ENCODE measurements at regions not wholly inside any gene's neighbourhood (a gene's known extent, or its start where the extent isn't known, plus 50 kb on each side); places are given as distances from the start of the nearest gene placed in this dataset.

DNA sequence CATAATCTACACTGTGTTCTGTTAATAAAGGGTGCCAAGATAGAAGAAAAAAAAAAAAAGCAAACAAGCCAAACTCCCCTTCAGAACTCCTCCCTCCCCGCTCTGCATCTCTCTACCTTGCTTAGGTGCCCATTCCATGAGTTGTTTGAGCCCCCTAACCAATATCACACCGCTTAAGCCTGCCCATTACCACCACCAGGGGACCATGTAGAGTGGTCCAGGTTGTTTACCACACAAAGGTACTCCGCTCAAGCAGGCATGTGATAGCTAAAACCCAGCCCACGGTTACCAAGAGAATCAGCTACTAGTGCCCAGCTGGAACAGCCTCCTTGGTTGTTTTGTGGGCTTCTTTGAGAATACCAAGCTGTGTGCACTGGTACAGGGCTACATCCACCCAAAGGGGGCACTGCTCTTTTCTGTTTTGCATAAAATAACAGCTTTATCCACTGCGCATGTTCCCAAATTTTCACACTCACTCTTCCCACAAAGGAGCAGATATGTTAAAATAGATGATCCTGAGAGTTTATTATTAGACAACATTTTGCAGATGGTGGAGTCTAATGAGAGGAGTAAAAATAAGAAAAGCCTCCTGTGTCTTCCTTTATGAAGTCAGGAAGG is 304.1 kb downstream of the DEPDC1B start:
- no peak for TF ChIP-seq POLR2A (IDR thresholded peaks at IDR 0.05)
- Histone ChIP-seq H3K9me3 (no peaks in the 10 kb centered on the region), H3K4me1 (no peaks in the 10 kb centered on the region), H3K4me3 (no peak overlapping the region), H3K36me3 (no peaks in the 10 kb centered on the region), H3K27ac (no peak overlapping the region), H3K27me3 (no peaks in the 10 kb centered on the region)
- DNase-seq = no peak
- intact Hi-C loops (cut with DNase I) = no loop called here
- WGBS, 2 donors = 87 to 90% methylated on average over 5 of the region's 5 CpGs

DNA sequence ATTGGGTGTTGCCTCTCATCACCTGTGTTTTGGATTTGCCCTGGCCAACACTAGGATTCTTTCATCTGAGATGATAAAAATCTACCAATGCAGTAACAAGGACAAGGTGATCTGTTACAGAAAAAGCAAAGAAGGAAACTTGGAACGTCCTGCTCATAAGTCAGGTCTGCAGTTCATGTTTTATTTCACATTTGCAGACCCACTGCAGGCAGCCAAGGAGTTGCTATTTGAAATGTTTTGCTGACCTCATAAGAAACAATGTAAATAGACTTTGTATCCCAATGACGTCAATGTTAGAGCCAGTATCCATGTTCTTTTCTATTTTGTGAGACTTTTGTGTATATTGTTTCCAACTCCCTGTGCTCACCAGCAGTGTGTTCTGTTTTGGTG is 312.9 kb downstream of the DEPDC1B start:
- Histone ChIP-seq H3K4me1 (no peaks in the 10 kb centered on the region), H3K9me3 (no peaks in the 10 kb centered on the region), H3K27ac (no peak overlapping the region), H3K27me3 (no peaks in the 10 kb centered on the region), H3K36me3 (no peaks in the 10 kb centered on the region), H3K4me3 (no peak overlapping the region)
- DNase-seq = no peak
- intact Hi-C loops (cut with DNase I) = no loop called here
- TF ChIP-seq POLR2A (IDR thresholded peaks at IDR 0.05) = no peak
- TF ChIP-seq, protein P1, sequence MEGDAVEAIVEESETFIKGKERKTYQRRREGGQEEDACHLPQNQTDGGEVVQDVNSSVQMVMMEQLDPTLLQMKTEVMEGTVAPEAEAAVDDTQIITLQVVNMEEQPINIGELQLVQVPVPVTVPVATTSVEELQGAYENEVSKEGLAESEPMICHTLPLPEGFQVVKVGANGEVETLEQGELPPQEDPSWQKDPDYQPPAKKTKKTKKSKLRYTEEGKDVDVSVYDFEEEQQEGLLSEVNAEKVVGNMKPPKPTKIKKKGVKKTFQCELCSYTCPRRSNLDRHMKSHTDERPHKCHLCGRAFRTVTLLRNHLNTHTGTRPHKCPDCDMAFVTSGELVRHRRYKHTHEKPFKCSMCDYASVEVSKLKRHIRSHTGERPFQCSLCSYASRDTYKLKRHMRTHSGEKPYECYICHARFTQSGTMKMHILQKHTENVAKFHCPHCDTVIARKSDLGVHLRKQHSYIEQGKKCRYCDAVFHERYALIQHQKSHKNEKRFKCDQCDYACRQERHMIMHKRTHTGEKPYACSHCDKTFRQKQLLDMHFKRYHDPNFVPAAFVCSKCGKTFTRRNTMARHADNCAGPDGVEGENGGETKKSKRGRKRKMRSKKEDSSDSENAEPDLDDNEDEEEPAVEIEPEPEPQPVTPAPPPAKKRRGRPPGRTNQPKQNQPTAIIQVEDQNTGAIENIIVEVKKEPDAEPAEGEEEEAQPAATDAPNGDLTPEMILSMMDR (IDR thresholded peaks at IDR 0.05) = no peak
- WGBS, 2 donors = 51 to 54% methylated on average over 2 of the region's 2 CpGs

DNA sequence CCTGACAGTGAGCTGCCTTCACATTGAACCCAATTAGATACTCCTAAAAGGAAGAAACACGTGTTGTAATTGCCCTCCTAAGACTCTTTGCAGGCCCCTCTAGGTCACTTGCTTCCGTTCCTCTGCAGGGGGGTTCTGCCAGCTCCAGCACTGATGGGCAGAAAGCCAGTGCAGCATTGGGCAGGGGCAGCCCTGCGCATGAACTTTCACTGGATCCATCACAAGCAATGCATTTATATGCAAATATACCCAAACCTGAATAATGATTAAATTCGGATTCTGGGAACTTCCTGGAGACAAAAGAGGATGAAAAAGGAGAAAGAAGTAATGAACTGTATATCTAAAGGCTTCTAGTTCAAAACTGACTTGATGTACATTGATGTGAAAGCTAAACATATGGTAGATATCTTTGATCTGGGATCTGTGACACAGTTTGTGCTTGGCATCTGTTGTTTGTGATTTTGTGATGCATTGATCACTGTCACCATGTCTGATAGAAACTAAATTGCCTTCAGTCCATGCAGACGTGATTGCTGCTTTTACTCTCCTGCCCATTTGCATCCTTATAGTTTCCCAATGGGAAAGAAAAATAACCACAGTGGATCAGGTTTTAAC is 313.4 kb downstream of the DEPDC1B start:
- 57 to 59% methylated on average over 5 of the region's 5 CpGs for WGBS, 2 donors
- intact Hi-C loops (cut with DNase I) = no loop called here

DNA sequence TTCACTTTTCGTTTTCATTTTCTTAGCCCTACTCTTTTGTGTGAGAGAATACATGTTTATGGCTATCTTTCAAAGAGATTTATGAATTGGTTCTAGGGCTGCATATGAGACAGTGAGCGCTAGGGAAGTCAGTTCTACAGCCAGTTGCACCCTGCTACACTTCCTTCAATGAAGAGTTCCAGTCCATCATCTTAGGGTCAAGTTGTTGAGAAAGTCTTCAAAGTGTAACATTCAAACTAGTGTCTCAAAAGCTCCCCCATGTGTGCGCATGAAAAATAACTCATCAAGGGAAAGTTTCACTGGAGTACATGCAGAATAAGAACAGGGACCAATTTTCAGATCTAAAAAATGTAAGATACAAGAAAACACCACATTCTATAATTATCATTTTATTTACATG is 317.2 kb downstream of the DEPDC1B start:
- WGBS, 2 donors = 40 to 57% methylated on average over 3 of the region's 3 CpGs
- DNase-seq = no peak
- intact Hi-C loops (cut with DNase I) = no loop called here
- Histone ChIP-seq H3K27ac (no peak overlapping the region), H3K36me3 (no peaks in the 10 kb centered on the region), H3K27me3 (no peaks in the 10 kb centered on the region), H3K4me3 (no peak overlapping the region), H3K4me1 (no peaks in the 10 kb centered on the region), H3K9me3 (no peaks in the 10 kb centered on the region)
- TF ChIP-seq POLR2A (IDR thresholded peaks at IDR 0.05) = no peak
- TF ChIP-seq, protein P1 (IDR thresholded peaks at IDR 0.05) = peak in 2 of 6 experiments; percentile 7 to 35

More for the DNA sequence above, 313.4 kb downstream of the DEPDC1B start:
- no peak for DNase-seq
- Histone ChIP-seq H3K27me3 (no peaks in the 10 kb centered on the region), H3K36me3 (no peaks in the 10 kb centered on the region), H3K4me1 (no peaks in the 10 kb centered on the region), H3K9me3 (no peaks in the 10 kb centered on the region), H3K4me3 (no peak overlapping the region), H3K27ac (no peak overlapping the region)
- TF ChIP-seq, protein P1 (IDR thresholded peaks at IDR 0.05) = no peak
- no peak for TF ChIP-seq POLR2A (IDR thresholded peaks at IDR 0.05)

DNA sequence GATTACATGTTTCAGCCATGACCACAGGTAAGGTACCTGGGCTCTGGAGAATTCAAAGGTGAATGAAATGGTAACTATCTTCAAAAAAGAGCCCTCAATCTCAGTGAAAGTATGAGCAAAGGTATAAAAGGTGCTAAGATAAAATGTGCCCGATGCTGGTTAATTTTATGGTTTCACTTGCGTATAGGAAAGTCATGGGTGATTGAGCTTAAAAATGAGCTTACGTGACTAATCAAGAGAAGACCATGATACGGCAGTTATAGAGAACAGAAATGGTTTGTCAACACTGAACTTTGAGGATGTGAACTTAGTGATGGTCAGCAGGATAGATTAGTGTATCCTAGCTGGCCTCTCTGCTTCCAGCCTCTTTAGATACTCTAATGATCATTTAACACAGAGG is 320.1 kb downstream of the DEPDC1B start:
- H3K27me3 ChIP-seq = no peaks in the 10 kb centered on the region
- no peaks in the 10 kb centered on the region for H3K4me1 ChIP-seq
- TF ChIP-seq, protein P1 (IDR thresholded peaks at IDR 0.05) = no peak
- TF ChIP-seq POLR2A (IDR thresholded peaks at IDR 0.05) = no peak
- DNase-seq = no peak
- no peaks in the 10 kb centered on the region for H3K36me3 ChIP-seq
- no peaks in the 10 kb centered on the region for H3K9me3 ChIP-seq
- intact Hi-C loops (cut with DNase I) = no loop called here
- no peak overlapping the region for H3K27ac ChIP-seq
- H3K4me3 ChIP-seq = no peak overlapping the region
- 92 to 97% methylated on average over 4 of the region's 4 CpGs for WGBS, 2 donors
